H9 (cell line): ENCODE measurements at regions not wholly inside any gene's neighbourhood (a gene's known extent, or its start where the extent isn't known, plus 50 kb on each side); places are given as distances from the start of the nearest gene placed in this dataset.

Experiments used
- DNase-seq: peaks from one replicate; pipeline ENCODE4 v3.0.0-alpha.2; 2017
- H2AFZ ChIP-seq: one replicate; pipeline ENCODE4 v1.6.1; 2013; ENCODE audit warnings: mild to moderate bottlenecking, low read length, control low read depth, moderate library complexity
- H2AK5ac ChIP-seq: 2 replicates; pipeline ENCODE4 v1.6.1; 2013; ENCODE audit warnings: low read length, control low read depth, mixed read lengths; ENCODE audit not compliant: insufficient read length
- H2BK120ac ChIP-seq: one replicate; pipeline ENCODE4 v1.6.1; 2013; ENCODE audit warnings: low read depth, mild to moderate bottlenecking, low read length, control low read depth, inconsistent platforms; ENCODE audit not compliant: poor library complexity, severe bottlenecking
- H2BK12ac ChIP-seq: 2 replicates; pipeline ENCODE4 v1.6.1; 2013; ENCODE audit warnings: low read length, control low read depth, mixed read lengths, low read depth; ENCODE audit not compliant: insufficient read length
- H2BK15ac ChIP-seq: 2 replicates; pipeline ENCODE4 v1.6.1; 2013; ENCODE audit warnings: low read depth, low read length, control low read depth
- H2BK20ac ChIP-seq: one replicate; pipeline ENCODE4 v1.6.1; 2013; ENCODE audit warnings: low read depth, mild to moderate bottlenecking, low read length, control low read depth, inconsistent platforms; ENCODE audit not compliant: poor library complexity, severe bottlenecking
- H2BK5ac ChIP-seq: 2 replicates; pipeline ENCODE4 v1.6.1; 2013; ENCODE audit warnings: low read length, control low read depth, mixed read lengths; ENCODE audit not compliant: insufficient read length
- H3K14ac ChIP-seq: 2 replicates; pipeline ENCODE4 v1.6.1; 2013; ENCODE audit warnings: low read length, control low read depth; ENCODE audit not compliant: insufficient read depth
- H3K18ac ChIP-seq: 2 replicates; pipeline ENCODE4 v1.6.1; 2013; ENCODE audit warnings: low read depth, mild to moderate bottlenecking, mixed read lengths, low read length, control low read depth; ENCODE audit not compliant: insufficient read length
- H3K23ac ChIP-seq: 2 replicates; pipeline ENCODE4 v1.6.1; 2013; ENCODE audit warnings: low read length, control low read depth, mixed read lengths, low read depth; ENCODE audit not compliant: insufficient read length
- H3K23me2 ChIP-seq: 2 replicates; pipeline ENCODE4 v1.6.1; 2013; ENCODE audit warnings: low read depth, mild to moderate bottlenecking, mixed read lengths, low read length, control low read depth; ENCODE audit not compliant: insufficient read length, poor library complexity, severe bottlenecking
- H3K27ac ChIP-seq: 2 replicates; pipeline ENCODE4 v1.5.1; 2013; ENCODE audit warnings: low read length, control low read depth, mixed read lengths, low read depth; ENCODE audit not compliant: insufficient read length
- H3K27me3 ChIP-seq: 2 replicates; pipeline ENCODE4 v1.6.1; 2013; ENCODE audit warnings: low read length, control low read depth, inconsistent platforms; ENCODE audit not compliant: insufficient read depth
- H3K4ac ChIP-seq: 2 replicates; pipeline ENCODE4 v1.6.1; 2013; ENCODE audit warnings: low read depth, mild to moderate bottlenecking, control low read depth, inconsistent platforms, low read length, moderate library complexity
- H3K4me1 ChIP-seq: 2 replicates; pipeline ENCODE4 v1.6.1; 2013; ENCODE audit warnings: low read length, control low read depth, inconsistent platforms; ENCODE audit not compliant: insufficient read depth
- H3K4me2 ChIP-seq: 2 replicates; pipeline ENCODE4 v1.6.1; 2013; ENCODE audit warnings: low read length, control low read depth, mixed read lengths; ENCODE audit not compliant: insufficient read length, insufficient read depth
- H3K56ac ChIP-seq: 2 replicates; pipeline ENCODE4 v1.6.1; 2013; ENCODE audit warnings: low read depth, mild to moderate bottlenecking, mixed read lengths, low read length, control low read depth; ENCODE audit not compliant: insufficient read length
- H3K79me1 ChIP-seq: 2 replicates; pipeline ENCODE4 v1.6.1; 2013; ENCODE audit warnings: low read depth, mild to moderate bottlenecking, moderate library complexity, low read length, control low read depth, inconsistent platforms; ENCODE audit not compliant: insufficient read depth, poor library complexity, severe bottlenecking
- H3K79me2 ChIP-seq: 2 replicates; pipeline ENCODE4 v1.6.1; 2013; ENCODE audit warnings: low read length, control low read depth, inconsistent platforms; ENCODE audit not compliant: insufficient read depth
- H3K9ac ChIP-seq: 2 replicates; pipeline ENCODE4 v1.6.1; 2013; ENCODE audit warnings: low read length, control low read depth, mixed read lengths; ENCODE audit not compliant: insufficient read length; ENCODE audit errors: extremely low read depth
- H3K9me3 ChIP-seq: one replicate; pipeline ENCODE4 v1.6.1; 2013; ENCODE audit warnings: low read depth, low read length, inconsistent platforms; ENCODE audit not compliant: control insufficient read depth
- H3T11ph ChIP-seq: one replicate; pipeline ENCODE4 v1.6.1; 2013; ENCODE audit warnings: mild to moderate bottlenecking, low read length, control low read depth, inconsistent platforms
- H4K20me1 ChIP-seq: one replicate; pipeline ENCODE4 v1.6.1; 2013; ENCODE audit not compliant: control insufficient read depth, insufficient read length, insufficient read depth
- H4K5ac ChIP-seq: 2 replicates; pipeline ENCODE4 v1.6.1; 2013; ENCODE audit warnings: low read depth, mild to moderate bottlenecking, mixed read lengths, low read length, control low read depth; ENCODE audit not compliant: insufficient read length
- H4K8ac ChIP-seq: replicated peaks from 2 replicates; pipeline ENCODE4 v1.6.1; 2013; ENCODE audit warnings: low read length, control low read depth, mixed read lengths, low read depth; ENCODE audit not compliant: insufficient read length
- H4K91ac ChIP-seq: 2 replicates; pipeline ENCODE4 v1.6.1; 2013; ENCODE audit warnings: low read depth, mild to moderate bottlenecking, moderate library complexity, mixed read lengths, low read length, control low read depth; ENCODE audit not compliant: insufficient read length
- H3K27ac Mint-ChIP-seq, 3 experiments: 2 replicates in 2 of 3; 3 replicates in 1 of 3; pipeline ENCODE4 v1.8.0; 2020 to 2021; ENCODE audit warnings: mixed read lengths in 3 of 3, mild to moderate bottlenecking in 1 of 3, moderate library complexity in 1 of 3
- H3K27me3 Mint-ChIP-seq: 2 replicates; pipeline ENCODE4 v1.8.0; 2021; ENCODE audit warnings: low read depth, mild to moderate bottlenecking, moderate library complexity, mixed read lengths
- H3K36me3 Mint-ChIP-seq, 3 experiments: 2 replicates in 2 of 3; 3 replicates in 1 of 3; pipeline ENCODE4 v1.8.0; 2020 to 2021; ENCODE audit warnings: low read depth in 3 of 3, mixed read lengths in 3 of 3; ENCODE audit not compliant: insufficient read depth in 1 of 3
- H3K4me1 Mint-ChIP-seq, 2 experiments: 2 replicates each; pipeline ENCODE4 v1.8.0; 2020; ENCODE audit warnings: mixed read lengths in 2 of 2
- H3K4me3 Mint-ChIP-seq, 2 experiments: 2 replicates in 1 of 2; 3 replicates in 1 of 2; pipeline ENCODE4 v1.8.0; 2020 to 2021; ENCODE audit warnings: mild to moderate bottlenecking in 2 of 2, mixed read lengths in 2 of 2, moderate library complexity in 1 of 2
- H3K9me3 Mint-ChIP-seq, 2 experiments: 2 replicates in 1 of 2; 3 replicates in 1 of 2; pipeline ENCODE4 v1.8.0; 2020; ENCODE audit warnings: mild to moderate bottlenecking in 2 of 2, mixed read lengths in 2 of 2, moderate library complexity in 1 of 2
- CTCF ChIP-seq: fragments of 200-600 bp; sonication (generic); conservative IDR thresholded peaks from 3 replicates; pipeline ENCODE4 v1.8.0; 2021; ENCODE audit warnings: antibody characterized with exemption, mild to moderate bottlenecking
- WGBS: extraction: QIAGEN DNeasy Blood & Tissue Kit; methylation state at CpG from one replicate; pipeline ENCODE4 v1.1.7; 2013; ENCODE audit warnings: missing lambda C conversion rate, low lambda C conversion rate, mixed read lengths; ENCODE audit not compliant: insufficient read length; ENCODE audit errors: extremely low coverage; 5-methylcytosine and 5-hydroxymethylcytosine counted together

DNA sequence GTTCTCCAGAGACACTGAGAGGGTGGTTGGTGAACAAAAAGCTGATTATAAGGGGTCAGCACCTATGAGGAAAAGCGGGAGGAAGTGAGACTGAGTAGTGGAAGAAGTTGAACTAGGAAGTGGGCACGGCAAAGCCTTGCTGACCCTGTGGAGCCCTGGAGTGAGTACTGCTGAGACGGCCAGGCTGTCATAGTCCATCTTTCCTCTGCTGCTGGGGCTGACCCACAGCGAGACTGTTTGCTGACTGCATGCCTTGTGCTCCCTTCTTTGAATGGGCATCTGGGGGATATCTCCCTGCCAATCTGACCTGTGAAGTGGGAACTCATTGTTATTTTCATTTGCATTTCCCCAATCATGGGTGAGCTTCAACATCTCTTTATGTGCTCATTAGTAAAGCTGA lies 92.4 kb upstream of the LDAH start:
- Histone ChIP-seq H4K8ac (no peak overlapping the region), H3K79me1 (no peaks in the 10 kb centered on the region), H3K14ac (no peak overlapping the region; the same call in 1 of the 2 replicates), H2BK20ac (no peak overlapping the region), H3K23ac (no peak overlapping the region), H3K56ac (no peak overlapping the region), H2BK120ac (no peak overlapping the region), H3K18ac (no peak overlapping the region), H3K4me2 (no peak overlapping the region), H2AFZ (no peak overlapping the region), H3K79me2 (no peaks in the 10 kb centered on the region), H3T11ph (no peak overlapping the region), H3K23me2 (no peaks in the 10 kb centered on the region), H4K91ac (no peak overlapping the region), H3K27me3 (no peaks in the 10 kb centered on the region), H2BK5ac (no peak overlapping the region), H3K9me3 (no peaks in the 10 kb centered on the region), H4K20me1 (no peaks in the 10 kb centered on the region), H2BK15ac (no peak overlapping the region), H2AK5ac (no peak overlapping the region), H2BK12ac (no peak overlapping the region), H4K5ac (no peak overlapping the region), H3K9ac (no peak overlapping the region), H3K27ac (no peak overlapping the region), H3K4me1 (no peaks in the 10 kb centered on the region), H3K4ac (no peak overlapping the region)
- H3K4me3 Mint-ChIP-seq, result no peak overlapping the region; a peak in 1 of 5 replicates
- H3K27me3 Mint-ChIP-seq, result peaks cover 9% of the 10 kb centered on the region
- peaks cover 0 to 4% (median 3%) of the 10 kb centered on the region in 3 experiments; a peak in 3 of 7 replicates for H3K36me3 Mint-ChIP-seq
- WGBS, result no CpG with 5 or more reads among the region's 4 CpGs
- no peak for DNase-seq
- TF ChIP-seq CTCF, result no peak
- peaks cover 0 to 8% of the 10 kb centered on the region in 2 experiments; a peak in 2 of 4 replicates for H3K4me1 Mint-ChIP-seq
- no peak overlapping the region for H3K27ac Mint-ChIP-seq
- peaks cover 14 to 21% of the 10 kb centered on the region in 2 experiments for H3K9me3 Mint-ChIP-seq
